Neural cell (in vitro differentiated cells): ENCODE measurements at regions not wholly inside any gene's neighbourhood (a gene's known extent, or its start where the extent isn't known, plus 50 kb on each side); places are given as distances from the start of the nearest gene placed in this dataset.

Experiments used
- H2AFZ ChIP-seq: fragments of 200-600, 300-800 bp; sonication (generic), shearing (Covaris generic); 2 replicates; pipeline ENCODE4 v1.6.0; 2014; ENCODE audit warnings: low read depth, mild to moderate bottlenecking, antibody characterized with exemption, low read length, moderate library complexity
- H3F3A ChIP-seq: fragments of 200-600 bp; shearing (Covaris generic); 2 replicates; pipeline ENCODE4 v1.6.1; 2016; ENCODE audit warnings: mild to moderate bottlenecking, moderate library complexity, mixed read lengths, antibody characterized with exemption, low read length; ENCODE audit not compliant: insufficient read depth, poor library complexity, severe bottlenecking
- H3K27ac ChIP-seq: fragments of 200-600, 300-800 bp; sonication (generic), shearing (Covaris generic); 2 replicates; pipeline ENCODE4 v1.5.1; 2014; ENCODE audit warnings: mild to moderate bottlenecking, low read length, moderate library complexity
- H3K27me3 ChIP-seq: fragments of 300-800, 200-600 bp; sonication (generic), shearing (Covaris generic); 2 replicates; pipeline ENCODE4 v1.6.0; 2014; ENCODE audit warnings: mild to moderate bottlenecking, low read depth, low read length, moderate library complexity; ENCODE audit not compliant: insufficient read depth
- H3K36me3 ChIP-seq: fragments of 300-800, 200-600 bp; sonication (generic), shearing (Covaris generic); 2 replicates; pipeline ENCODE4 v1.5.1; 2014; ENCODE audit warnings: mild to moderate bottlenecking, antibody characterized with exemption, low read length, moderate library complexity; ENCODE audit not compliant: insufficient read depth
- H3K4me2 ChIP-seq: fragments of 300-800, 200-600 bp; sonication (generic), shearing (Covaris generic); 2 replicates; pipeline ENCODE4 v1.6.0; 2014; ENCODE audit warnings: mild to moderate bottlenecking, low read length
- H3K4me3 ChIP-seq: fragments of 300-800, 200-600 bp; sonication (generic), shearing (Covaris generic); 2 replicates; pipeline ENCODE4 v1.5.1; 2014; ENCODE audit warnings: mild to moderate bottlenecking, low read length, moderate library complexity
- H3K79me2 ChIP-seq: fragments of 200-600 bp; shearing (Covaris generic); replicated peaks from 2 replicates; pipeline ENCODE4 v1.6.0; 2014; ENCODE audit warnings: mild to moderate bottlenecking, low read length, moderate library complexity; ENCODE audit not compliant: insufficient read depth
- H3K9ac ChIP-seq: fragments of 300-800, 200-600 bp; sonication (generic), shearing (Covaris generic); 2 replicates; pipeline ENCODE4 v1.6.1; 2016; ENCODE audit warnings: mild to moderate bottlenecking, low read length, mixed read lengths
- H3K9me2 ChIP-seq: fragments of 200-600 bp; shearing (Covaris generic); 2 replicates; pipeline ENCODE4 v1.6.1; 2016; ENCODE audit warnings: mild to moderate bottlenecking, low read length, mixed read lengths; ENCODE audit not compliant: insufficient read depth
- H3K9me3 ChIP-seq: fragments of 200-600, 300-800 bp; sonication (generic), shearing (Covaris generic); 2 replicates; pipeline ENCODE4 v1.6.1; 2016; ENCODE audit warnings: mild to moderate bottlenecking, mixed run types, low read length, moderate library complexity, mixed read lengths
- H4K20me1 ChIP-seq: fragments of 200-600 bp; shearing (Covaris generic); 2 replicates; pipeline ENCODE4 v1.6.1; 2016; ENCODE audit warnings: mild to moderate bottlenecking, mixed run types; ENCODE audit not compliant: insufficient read depth
- CTCF ChIP-seq: fragments of 450-650 bp; IDR thresholded peaks from 2 replicates; pipeline ENCODE4 v1.5.1; 2014; ENCODE audit warnings: antibody characterized with exemption, mild to moderate bottlenecking, moderate library complexity; ENCODE audit not compliant: poor library complexity, severe bottlenecking
- POLR2AphosphoS5 ChIP-seq: IDR thresholded peaks from 2 replicates; pipeline ENCODE4 v1.6.1; 2012
- RAD21 ChIP-seq: fragments of 450-650 bp; conservative IDR thresholded peaks from 2 replicates; pipeline ENCODE4 v1.6.1; 2014; ENCODE audit warnings: antibody characterized with exemption, mild to moderate bottlenecking, moderate library complexity
- REST ChIP-seq: IDR thresholded peaks from 2 replicates; pipeline ENCODE4 v1.6.1; 2012; ENCODE audit warnings: borderline replicate concordance
- SMC3 ChIP-seq: fragments of 450-650 bp; conservative IDR thresholded peaks from 2 replicates; pipeline ENCODE4 v1.6.1; 2014; ENCODE audit warnings: antibody characterized with exemption, mild to moderate bottlenecking, moderate library complexity; ENCODE audit not compliant: poor library complexity
- TAF1 ChIP-seq: IDR thresholded peaks from 2 replicates; pipeline ENCODE4 v1.6.1; 2012; ENCODE audit warnings: low read depth

GRCh38 chr22:46036558-46037408, 59.8 kb upstream of the WNT7B start:
- Histone ChIP-seq H3K4me2 (peak overlapping the region; percentile 70), H4K20me1 (no peaks in the 10 kb centered on the region), H3K9me3 (no peaks in the 10 kb centered on the region), H3K27ac (peak overlapping the region; percentile 73), H3F3A (no peaks in the 10 kb centered on the region), H3K36me3 (no peaks in the 10 kb centered on the region), H2AFZ (peak overlapping the region; percentile 95), H3K9me2 (no peaks in the 10 kb centered on the region), H3K27me3 (peaks cover 38% of the 10 kb centered on the region), H3K79me2 (no peaks in the 10 kb centered on the region), H3K4me3 (peak overlapping the region; percentile 97), H3K9ac (peak overlapping the region; percentile 84)
- TF ChIP-seq POLR2AphosphoS5 (no peak), SMC3 (peak; percentile 39), TAF1 (no peak), RAD21 (peak; percentile 47), CTCF (peak; percentile 65)

GRCh38 chr22:46038174-46038487, 61.2 kb upstream of the WNT7B start:
- Histone ChIP-seq H3K9me3 (no peaks in the 10 kb centered on the region), H3K4me3 (no peak overlapping the region), H3K27me3 (peaks cover 41% of the 10 kb centered on the region), H4K20me1 (no peaks in the 10 kb centered on the region), H3K79me2 (no peaks in the 10 kb centered on the region), H3K9ac (no peak overlapping the region), H3K36me3 (no peaks in the 10 kb centered on the region), H3F3A (no peaks in the 10 kb centered on the region), H3K27ac (no peak overlapping the region), H3K4me2 (no peak overlapping the region), H2AFZ (no peak overlapping the region), H3K9me2 (no peaks in the 10 kb centered on the region)
- TF ChIP-seq RAD21 = no peak
- TF ChIP-seq SMC3 = no peak
- TF ChIP-seq REST = no peak
- no peak for TF ChIP-seq TAF1
- no peak for TF ChIP-seq POLR2AphosphoS5
